Cerebellar cortex (tissue), 1 donor: ENCODE measurements at regions not wholly inside any gene's neighbourhood (a gene's known extent, or its start where the extent isn't known, plus 50 kb on each side); places are given as distances from the start of the nearest gene placed in this dataset.
"Not testable (repeated sequence)": the region's sequence is repeated elsewhere in the genome, so short reads cannot be mapped to it uniquely, and the experiment has no call there.

Source experiments
- DNase-seq: peaks from one replicate; pipeline ENCODE4 v3.0.0-alpha.2; 2015; ENCODE audit warnings: low spot score

GRCh38 chr4:22573198-22573597 lies 57.3 kb upstream of the ADGRA3 start:
- peak; percentile 21 for DNase-seq

DNA sequence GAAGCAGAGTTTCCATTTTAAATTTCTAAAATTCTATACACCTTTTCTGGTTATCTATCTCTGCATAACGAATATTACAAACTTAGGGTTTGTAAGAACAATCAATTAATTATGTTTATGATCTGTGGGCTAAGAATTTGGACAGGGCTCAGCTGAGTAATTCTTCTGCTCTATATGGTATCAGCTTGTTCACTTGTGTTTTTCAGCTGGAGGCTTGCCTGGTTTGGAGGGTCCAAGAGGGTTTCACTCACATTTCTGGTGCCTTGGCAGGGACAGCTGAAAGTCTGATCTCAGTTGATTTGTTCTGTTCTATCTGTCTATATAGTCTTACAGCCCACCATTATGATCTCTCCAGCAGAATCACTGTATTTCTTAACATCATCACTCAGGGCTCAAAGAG lies 57.8 kb upstream of the ADGRA3 start:
- DNase-seq = no peak

- no peak for DNase-seq
These were observed 58.6 kb upstream of the ADGRA3 start for GRCh38 chr4:22574424-22574823.

- DNase-seq = no peak
These were observed 59.0 kb upstream of the ADGRA3 start for GRCh38 chr4:22574880-22575279.

GRCh38 chr4:22587253-22587652 lies 71.4 kb upstream of the ADGRA3 start:
- no peak for DNase-seq

- no peak for DNase-seq
These were observed 78.1 kb upstream of the ADGRA3 start for GRCh38 chr4:22593933-22594332.

- DNase-seq = no peak
These were observed 79.8 kb upstream of the ADGRA3 start for GRCh38 chr4:22595684-22596083.

DNA sequence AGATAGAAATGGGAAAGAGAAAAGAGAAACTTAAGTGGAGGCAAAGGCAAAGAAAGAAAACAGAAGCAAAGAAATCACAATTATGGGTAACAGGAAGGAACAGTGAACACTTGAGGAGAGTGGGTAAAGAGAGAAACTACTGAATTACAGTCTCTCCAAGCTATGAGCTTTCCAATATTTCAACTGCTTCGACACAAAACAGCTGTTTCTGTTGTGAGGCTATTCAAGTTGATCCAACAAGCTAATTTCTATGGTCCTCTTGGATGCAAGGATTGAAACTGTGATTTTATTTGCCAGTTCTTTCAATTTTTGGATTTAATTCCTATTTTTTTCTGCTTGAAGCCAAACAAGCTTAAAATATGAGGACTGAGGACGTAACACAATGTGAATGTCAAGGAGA lies 80.5 kb upstream of the ADGRA3 start:
- no peak for DNase-seq

DNA sequence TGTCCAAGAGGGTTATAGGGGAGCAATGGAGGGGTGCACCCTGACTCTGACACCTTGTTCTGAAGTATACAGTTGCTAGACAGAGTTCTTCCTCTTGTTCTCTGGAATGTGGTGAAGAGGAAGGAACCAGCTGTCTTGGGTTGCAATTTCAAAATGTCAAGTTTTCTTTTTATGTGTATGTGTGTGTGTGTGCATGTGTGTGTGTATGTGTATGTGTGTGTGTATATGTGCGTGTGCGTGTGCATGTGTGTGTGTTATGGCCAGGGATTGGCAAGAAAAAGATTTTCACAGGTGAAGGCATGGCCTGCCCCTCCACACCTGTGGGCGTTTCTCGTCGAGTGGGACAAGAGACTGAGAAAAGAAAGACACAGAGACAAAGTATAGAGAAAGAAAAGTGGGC lies 81.6 kb upstream of the ADGRA3 start:
- DNase-seq = no peak

GRCh38 chr4:22598113-22599047 lies 82.5 kb upstream of the ADGRA3 start:
- not testable (repeated sequence) for DNase-seq

- DNase-seq = not testable (repeated sequence)
These were observed 83.5 kb upstream of the ADGRA3 start for GRCh38 chr4:22599228-22599928.

GRCh38 chr4:22599929-22600432 lies 84.1 kb upstream of the ADGRA3 start:
- DNase-seq = not testable (repeated sequence)

- DNase-seq = not testable (repeated sequence)
These were observed 85.8 kb upstream of the ADGRA3 start for GRCh38 chr4:22601638-22602037.

- DNase-seq = peak; percentile 5
These were observed 85.4 kb upstream of the GBA3 start for GRCh38 chr4:22607382-22607781.

DNA sequence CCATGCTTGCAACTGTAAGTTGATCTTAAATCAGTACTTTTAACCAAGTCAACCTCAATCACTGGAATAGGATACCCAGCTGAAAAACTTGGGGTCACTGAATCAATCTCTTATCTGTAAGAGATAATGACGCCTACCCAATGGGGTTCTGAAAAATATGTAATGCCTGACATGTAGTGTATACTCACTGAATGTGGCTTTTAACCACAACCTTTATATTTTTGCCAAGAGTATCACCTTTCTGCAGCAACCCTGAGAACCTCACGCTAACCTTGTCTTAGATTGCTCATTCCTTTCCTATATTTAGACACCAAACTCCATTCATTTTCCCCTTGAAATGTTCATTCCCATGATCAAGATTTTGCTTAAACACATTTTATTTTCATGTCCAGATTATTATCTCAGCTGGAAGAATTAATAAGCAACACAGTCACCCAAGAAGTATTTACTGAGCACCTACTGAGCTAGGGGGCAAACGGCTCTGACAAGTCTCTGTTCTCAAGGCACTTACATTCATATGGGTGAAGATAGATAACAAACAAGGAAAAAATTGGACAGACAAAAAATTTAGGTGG lies 82.7 kb upstream of the GBA3 start:
- DNase-seq = not testable (repeated sequence)

- no peak for DNase-seq
These were observed 78.6 kb upstream of the GBA3 start for GRCh38 chr4:22614114-22614513.

GRCh38 chr4:22616516-22616915 lies 76.2 kb upstream of the GBA3 start:
- DNase-seq = no peak

GRCh38 chr4:22620144-22620543 lies 72.6 kb upstream of the GBA3 start:
- DNase-seq = not testable (repeated sequence)

DNA sequence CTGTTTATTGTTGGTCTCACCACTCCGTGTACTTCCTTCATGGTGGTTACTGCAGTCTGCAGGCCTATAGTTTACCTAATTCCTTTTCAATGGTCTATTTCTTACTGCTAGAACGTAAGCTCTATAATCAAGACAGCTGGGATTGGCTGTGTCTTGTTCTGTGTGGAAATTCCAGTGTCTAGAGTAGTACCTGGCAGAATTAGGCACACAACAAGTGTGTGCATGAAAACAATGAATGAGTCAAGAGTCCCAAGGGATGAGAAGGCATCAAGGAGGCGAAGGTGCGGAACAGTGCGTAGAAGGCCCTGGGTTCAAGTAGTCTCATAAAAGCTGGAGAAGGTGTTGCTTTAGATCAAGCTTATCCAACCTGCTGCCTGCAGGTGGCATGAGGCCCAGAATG lies 70.8 kb upstream of the GBA3 start:
- DNase-seq = not testable (repeated sequence)

- not testable (repeated sequence) for DNase-seq
These were observed 68.7 kb upstream of the GBA3 start for GRCh38 chr4:22624002-22624401.

- DNase-seq = no peak
These were observed 67.4 kb upstream of the GBA3 start for GRCh38 chr4:22625311-22625710.

- not testable (repeated sequence) for DNase-seq
These were observed 64.9 kb upstream of the GBA3 start for GRCh38 chr4:22627851-22628250.
